ENCODE measurements at regions not wholly inside any gene's neighbourhood (a gene's known extent, or its start where the extent isn't known, plus 50 kb on each side); places are given as distances from the start of the nearest gene placed in this dataset.

- TF ChIP-seq CTCF (conservative IDR thresholded peaks at IDR 0.05; ENCODE audit: low read depth in 2 of 2) (no peak), ETS1 (IDR thresholded peaks at IDR 0.05) (no peak), EZH2phosphoT487 (IDR thresholded peaks at IDR 0.05; ENCODE audit: unreplicated experiment) (no peak), JUNB (IDR thresholded peaks at IDR 0.05; ENCODE audit: unreplicated experiment) (no peak)
Measured at GRCh38 chr4:12446657-12447185, 1018.0 kb upstream of the HS3ST1 start (continued).

- Histone ChIP-seq H3K79me2 (replicated peaks; ENCODE audit: insufficient read depth) (no peaks in the 10 kb centered on the region), H2AFZ (no peak overlapping the region), H3K4me2 (no peak overlapping the region), H3K27me3 (ENCODE audit: insufficient read depth) (no peaks in the 10 kb centered on the region), H3F3A (replicated peaks; ENCODE audit: low read depth) (no peaks in the 10 kb centered on the region), H3K4me3 (no peak overlapping the region), H4K20me1 (replicated peaks; ENCODE audit: insufficient read depth) (no peaks in the 10 kb centered on the region), H3K9me2 (ENCODE audit: insufficient read depth) (peaks cover 3% of the 10 kb centered on the region; the same call in 1 of the 2 replicates), H3K36me3 (ENCODE audit: insufficient read depth) (peaks cover 6% of the 10 kb centered on the region; the same call in 1 of the 2 replicates), H3K4me1 (ENCODE audit: insufficient read depth) (no peaks in the 10 kb centered on the region), H3K27ac (ENCODE audit: low read depth) (no peak overlapping the region)
- Mint-ChIP-seq H3K4me1 (peaks cover 4% of the 10 kb centered on the region; the same call in 1 of the 3 replicates), H3K27ac (no peak overlapping the region), H3K4me3 (no peak overlapping the region), H3K9me3 (peaks cover 20% of the 10 kb centered on the region), H3K36me3 (ENCODE audit: low read depth) (peaks cover 15% of the 10 kb centered on the region; the same call in 2 of the 3 replicates), H3K27me3 (ENCODE audit: insufficient read depth, low read depth, poor library complexity) (peaks cover 3% of the 10 kb centered on the region)
- ATAC-seq (no peak), DNase-seq (ENCODE audit: low spot score) (no peak)
- TF ChIP-seq ETS1 (IDR thresholded peaks at IDR 0.05) (no peak), CTCF (conservative IDR thresholded peaks at IDR 0.05; ENCODE audit: low read depth in 2 of 2) (no peak), POLR2AphosphoS5 (IDR thresholded peaks at IDR 0.05; ENCODE audit: low read depth) (no peak)
Measured at GRCh38 chr4:12446256-12446655, 1017.6 kb upstream of the HS3ST1 start.
